GM03348 (cell line): ENCODE measurements at regions not wholly inside any gene's neighbourhood (a gene's known extent, or its start where the extent isn't known, plus 50 kb on each side); places are given as distances from the start of the nearest gene placed in this dataset.

ENCODE experiments used
- DNase-seq: peaks from one replicate; pipeline ENCODE4 v3.0.0; 2012; ENCODE audit warnings: low spot score

- no peak for DNase-seq
These were observed 136.4 kb upstream of the IQSEC1 start for GRCh38 chr3:13209634-13209997.

GRCh38 chr3:13208706-13209633 lies 135.7 kb upstream of the IQSEC1 start:
- DNase-seq, result no peak

DNA sequence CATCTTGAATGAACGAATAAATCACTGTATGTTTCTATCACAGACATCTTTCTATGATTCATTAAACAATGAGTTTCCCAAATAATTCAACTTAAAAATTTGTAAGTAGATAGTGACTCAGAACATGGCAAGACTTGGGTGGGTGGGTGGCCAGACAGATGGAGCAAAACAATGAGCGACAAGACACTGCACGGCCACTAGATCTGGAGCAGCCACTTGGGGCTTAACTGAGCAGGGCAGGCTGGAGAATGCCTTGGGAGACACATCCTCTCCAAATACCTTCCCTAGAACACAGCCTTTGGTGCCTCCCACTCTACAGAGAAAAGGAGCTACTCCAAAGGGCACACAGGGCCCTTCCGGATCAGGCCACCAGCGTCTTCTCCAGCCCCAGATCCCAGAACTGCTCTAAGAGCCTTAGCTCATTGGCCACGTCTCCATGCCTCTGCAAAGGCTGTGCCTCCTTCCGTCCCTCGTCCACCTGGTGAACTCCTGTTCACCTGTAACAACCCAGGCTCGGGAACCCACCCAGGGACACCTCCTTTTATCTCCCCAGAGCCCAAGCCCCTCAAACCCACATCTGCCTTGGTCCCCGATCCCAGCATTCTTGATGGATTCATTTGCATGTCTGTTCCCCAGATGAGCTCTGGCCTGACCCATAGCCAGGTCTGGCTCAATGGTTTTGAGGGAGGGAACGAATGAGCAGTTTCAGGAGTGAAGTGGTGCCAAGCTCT lies 134.9 kb upstream of the IQSEC1 start:
- no peak for DNase-seq

DNA sequence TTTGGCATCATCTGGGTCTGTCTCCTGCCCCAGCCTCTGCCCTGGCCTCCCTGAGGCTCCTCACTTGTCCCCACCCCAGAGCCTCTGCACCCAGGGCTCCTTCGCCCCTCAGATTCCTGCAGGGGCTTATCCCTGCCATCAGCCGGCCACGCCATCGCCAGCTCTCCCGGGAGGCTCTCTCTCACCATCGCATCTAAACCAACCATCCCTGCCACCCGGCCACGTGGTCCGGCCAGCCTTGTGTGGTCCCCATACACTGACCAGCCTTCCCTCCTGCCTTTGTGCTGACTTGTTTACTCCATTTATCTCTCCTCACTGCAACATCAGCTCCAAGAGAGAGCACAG lies 134.3 kb upstream of the IQSEC1 start:
- DNase-seq, result no peak

DNA sequence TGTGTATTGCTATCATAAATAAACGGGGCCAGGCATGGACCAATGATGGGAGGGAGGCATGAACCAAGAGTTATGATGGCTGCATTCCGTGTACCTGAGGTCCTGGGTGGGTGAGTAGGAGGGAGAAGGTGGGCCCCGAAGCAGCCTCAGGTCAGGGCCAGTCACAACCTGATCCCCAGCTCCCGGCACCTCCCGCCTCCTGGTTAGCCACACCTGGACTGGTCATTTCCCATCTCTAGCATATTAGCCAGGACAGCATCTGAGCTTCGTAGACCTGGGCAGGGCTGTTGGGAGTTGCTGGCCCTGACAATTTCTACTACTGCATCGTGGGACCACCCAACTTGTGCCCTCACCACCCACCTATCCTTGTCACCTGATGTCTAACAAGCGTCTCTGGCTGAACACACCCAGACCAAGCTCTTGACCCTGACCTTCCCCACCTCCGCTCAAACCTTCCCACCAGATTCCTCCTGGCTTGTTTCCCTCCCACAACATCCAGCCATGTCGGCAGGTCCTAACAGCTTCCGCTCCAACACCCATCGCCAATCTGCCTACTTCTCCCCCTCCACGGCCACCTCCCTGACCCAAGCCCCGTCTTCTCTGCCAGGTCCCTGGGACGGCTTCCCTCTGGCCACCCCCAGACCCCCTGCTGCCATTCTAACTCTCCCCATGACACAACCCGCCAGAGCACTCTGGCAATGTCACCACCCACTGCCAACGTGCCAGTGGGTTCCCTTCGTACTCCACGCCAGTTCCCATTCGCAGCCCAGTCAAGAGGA lies 133.8 kb upstream of the IQSEC1 start:
- no peak for DNase-seq

DNA sequence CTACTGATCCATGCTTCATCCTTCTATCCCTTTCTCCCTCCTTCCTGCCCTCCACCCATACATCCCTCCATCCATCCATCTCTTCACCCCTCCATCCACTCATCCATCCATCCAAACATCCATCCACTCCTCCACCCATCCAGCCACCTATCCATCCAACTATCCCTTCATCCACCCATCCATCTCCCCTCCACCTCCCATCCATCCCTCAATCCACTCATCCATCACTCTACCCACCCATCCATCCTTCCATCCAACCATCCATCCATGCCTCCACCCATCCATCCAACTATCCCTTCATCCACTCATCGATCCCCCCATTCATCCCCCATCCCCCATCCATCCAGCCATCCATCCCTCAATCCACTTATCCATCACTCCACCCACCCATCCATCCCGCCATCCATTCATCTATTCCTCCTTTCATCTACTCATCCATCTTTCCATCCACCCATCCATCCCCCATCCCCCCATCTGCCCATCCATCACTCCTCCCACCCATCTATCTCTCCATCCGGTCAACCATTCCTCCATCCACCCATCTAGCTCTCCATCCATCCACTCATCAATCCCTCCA lies 132.4 kb upstream of the IQSEC1 start:
- DNase-seq, result no peak

DNA sequence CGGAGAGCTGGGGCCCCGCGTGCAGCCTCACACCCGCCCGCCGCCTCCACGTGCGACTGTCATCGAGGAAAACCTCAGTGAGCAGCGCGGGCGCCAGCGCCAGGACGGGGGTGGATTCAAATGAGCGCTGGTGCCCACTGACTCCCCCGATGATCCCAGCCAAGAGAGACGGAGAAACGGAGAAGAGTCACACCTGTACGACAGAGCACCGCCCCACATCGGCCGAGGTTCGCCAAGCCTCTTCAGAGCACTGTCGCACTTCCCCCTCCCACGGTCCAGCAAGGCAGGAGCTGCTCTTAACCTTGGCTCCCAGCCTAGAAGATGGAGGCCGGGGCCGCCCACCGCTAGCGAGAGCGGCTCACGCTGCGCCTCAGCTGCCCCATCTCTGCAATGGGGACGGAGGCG lies 130.9 kb upstream of the IQSEC1 start:
- DNase-seq, result no peak

- no peak for DNase-seq
These were observed 130.4 kb upstream of the IQSEC1 start for GRCh38 chr3:13203398-13204176.

GRCh38 chr3:13202744-13203397 lies 129.6 kb upstream of the IQSEC1 start:
- DNase-seq, result no peak

GRCh38 chr3:13201851-13202250 lies 128.6 kb upstream of the IQSEC1 start:
- DNase-seq, result no peak

- no peak for DNase-seq
These were observed 127.7 kb upstream of the IQSEC1 start for GRCh38 chr3:13200946-13201345.

GRCh38 chr3:13200465-13200864 lies 127.2 kb upstream of the IQSEC1 start:
- DNase-seq, result no peak

DNA sequence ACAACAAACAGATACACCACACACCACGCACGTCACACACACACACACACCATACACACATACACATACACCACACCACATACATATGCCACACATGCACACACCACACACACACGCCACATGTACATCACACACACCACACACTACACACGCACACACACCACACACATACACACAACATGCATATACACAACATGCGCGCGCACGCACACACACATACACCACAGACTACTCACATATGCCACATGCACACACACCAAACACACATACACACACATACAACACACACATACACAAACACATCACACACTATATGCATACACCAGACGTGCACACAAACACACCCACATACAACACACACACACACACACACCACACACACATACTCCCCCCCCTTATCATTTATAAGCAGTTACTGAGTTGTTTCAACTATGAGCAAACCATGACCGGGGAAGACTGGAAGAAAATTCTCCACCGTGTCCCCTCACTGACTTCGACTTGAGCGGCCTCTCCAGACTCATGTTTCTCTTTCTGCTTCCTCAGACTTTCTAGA lies 126.7 kb upstream of the IQSEC1 start:
- DNase-seq, result no peak

DNA sequence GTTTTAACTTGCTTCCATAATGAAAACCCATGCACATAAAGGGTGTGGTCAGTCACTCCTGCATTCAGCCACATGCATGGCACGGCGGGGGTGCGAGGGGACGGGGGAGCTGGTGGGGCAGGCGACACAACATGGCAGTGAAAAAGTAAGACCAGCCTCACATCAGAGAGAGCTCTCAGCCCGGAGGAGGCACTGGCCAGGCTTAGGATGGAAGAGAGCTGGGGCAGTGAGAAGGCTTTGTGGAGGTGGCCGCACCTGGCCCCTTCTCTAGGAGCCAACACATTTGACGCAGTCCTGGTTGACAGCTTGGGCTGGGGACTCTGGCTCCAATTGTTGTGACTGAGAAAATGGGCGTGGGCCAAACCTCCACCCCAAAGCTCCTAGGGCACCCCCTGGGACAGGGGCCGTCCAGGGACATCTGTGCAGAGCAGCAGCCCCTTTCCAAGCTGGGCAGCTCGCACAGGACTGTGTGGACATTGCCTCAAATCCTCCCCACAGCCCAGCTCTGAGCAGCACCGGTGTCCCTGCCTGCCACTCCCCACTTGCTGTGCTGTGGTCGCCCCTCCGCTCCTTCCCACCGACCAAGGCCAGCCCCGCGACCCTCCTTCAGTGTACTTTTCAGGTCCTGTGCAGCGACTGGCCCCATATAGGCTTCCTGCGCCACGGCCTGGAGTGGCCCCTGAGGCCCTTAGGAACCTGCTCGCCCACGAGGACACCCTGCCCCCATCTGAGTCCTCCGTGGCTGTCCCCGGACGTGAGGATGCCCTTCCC lies 126.0 kb upstream of the IQSEC1 start:
- no peak for DNase-seq

DNA sequence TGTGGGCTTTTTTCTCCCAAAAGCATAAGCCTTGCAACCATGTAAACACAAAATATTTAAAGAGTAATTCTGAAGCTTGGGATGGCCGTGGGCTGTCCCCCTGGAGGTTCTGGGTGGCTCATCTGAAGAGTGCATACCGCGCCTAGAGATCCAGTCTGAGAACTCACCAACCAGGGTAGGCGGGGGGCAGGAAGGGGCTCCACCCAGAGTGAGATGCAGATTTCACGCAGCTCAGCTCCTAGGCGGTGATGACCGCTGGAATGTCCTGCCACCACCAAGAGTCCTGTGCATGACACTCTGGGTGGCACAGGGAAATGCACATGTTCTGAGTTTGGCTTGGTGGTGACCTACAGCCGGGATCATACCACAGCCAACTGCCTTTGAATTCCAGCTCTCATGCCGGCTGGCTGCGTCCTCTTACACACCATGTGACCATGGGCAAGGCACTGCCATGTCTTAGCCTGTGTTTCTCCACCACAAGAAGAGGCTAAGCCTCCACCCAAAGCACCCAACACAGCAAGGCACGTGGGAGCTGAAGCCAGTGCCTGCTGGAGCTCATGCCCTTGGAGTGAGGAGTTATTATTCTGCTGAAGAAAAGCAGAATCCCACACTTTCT lies 125.1 kb upstream of the IQSEC1 start:
- no peak for DNase-seq

DNA sequence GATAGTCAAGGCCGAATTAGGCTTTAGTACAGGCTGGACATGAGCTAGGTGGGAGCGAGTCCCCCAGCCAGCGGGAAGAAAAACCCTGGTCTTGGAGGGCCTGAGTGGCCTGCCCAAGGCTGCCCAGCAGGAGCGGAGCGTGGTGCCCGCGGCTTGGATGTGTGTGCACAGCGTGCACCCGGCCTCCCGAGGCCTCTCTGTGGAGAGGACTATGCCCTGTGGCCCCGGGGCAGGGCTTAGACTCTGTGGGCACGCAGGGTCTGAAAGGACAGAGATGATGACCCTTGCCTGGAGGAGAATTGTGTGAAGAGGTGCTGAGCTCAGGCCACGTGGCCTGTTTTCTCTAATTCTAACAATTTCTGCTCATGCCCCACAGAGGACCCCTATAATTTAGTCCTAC lies 124.6 kb upstream of the IQSEC1 start:
- no peak for DNase-seq

DNA sequence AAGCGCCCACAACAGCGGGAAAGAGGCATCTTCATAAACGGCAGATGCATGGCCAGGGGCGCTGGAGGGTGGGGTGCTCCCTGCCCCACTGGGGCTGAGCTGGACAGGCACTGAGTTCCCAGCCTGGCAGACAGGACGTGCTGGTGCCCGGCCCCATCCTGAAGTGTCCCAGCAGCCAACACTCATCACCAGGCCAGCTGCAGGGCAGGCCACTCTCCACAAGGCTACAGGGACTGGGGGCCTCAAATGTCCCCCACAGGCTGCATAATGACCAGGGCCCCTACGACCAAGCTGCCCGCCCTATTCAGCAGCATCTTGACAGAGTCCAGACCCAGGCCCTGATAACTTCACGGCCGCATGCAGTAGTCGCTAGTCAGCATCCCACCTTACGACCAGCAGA lies 124.1 kb upstream of the IQSEC1 start:
- DNase-seq, result no peak

DNA sequence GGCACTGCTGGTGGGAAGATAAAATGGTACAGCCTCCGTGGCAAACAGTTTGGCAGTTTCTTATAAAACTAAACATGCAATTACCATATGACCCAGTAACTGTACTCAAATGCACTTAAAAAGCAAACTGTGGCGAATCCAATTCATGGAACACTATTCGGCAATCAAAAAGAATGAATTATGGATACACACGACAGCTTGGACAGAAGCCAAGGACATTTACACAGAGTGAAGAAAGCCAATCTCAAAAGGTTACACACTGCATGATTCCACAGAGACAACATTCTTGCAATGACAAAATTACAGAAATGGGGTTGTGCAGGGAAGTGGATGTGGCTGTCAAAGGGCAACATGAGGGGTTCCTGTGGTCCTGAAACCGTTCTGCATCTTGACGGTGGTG lies 122.1 kb upstream of the IQSEC1 start:
- no peak for DNase-seq
